HG03342 (cell line): ENCODE measurements at regions not wholly inside any gene's neighbourhood (a gene's known extent, or its start where the extent isn't known, plus 50 kb on each side); places are given as distances from the start of the nearest gene placed in this dataset.

Experiments used
- ATAC-seq: cut with Tn5 transposase; IDR thresholded peaks from one replicate; pipeline ENCODE4 v1.9.1; 2021; ENCODE audit warnings: mild to moderate bottlenecking, moderate library complexity; ENCODE audit not compliant: unreplicated experiment

- no peak for ATAC-seq
Measured at GRCh38 chr12:59007620-59008019, 87.3 kb upstream of the LRIG3 start.

- ATAC-seq, result no peak
Measured at GRCh38 chr12:59005193-59005955, 85.1 kb upstream of the LRIG3 start.

GRCh38 chr12:59004456-59004855 is 84.2 kb upstream of the LRIG3 start:
- no peak for ATAC-seq

GRCh38 chr12:58995666-58996363 is 75.5 kb upstream of the LRIG3 start:
- ATAC-seq, result no peak

- ATAC-seq, result no peak
Measured at GRCh38 chr12:58988643-58989344, 68.5 kb upstream of the LRIG3 start.

- ATAC-seq, result no peak
Measured at GRCh38 chr12:58981961-58982360, 61.7 kb upstream of the LRIG3 start.

- ATAC-seq, result no peak
Measured at GRCh38 chr12:58980768-58981167, 60.5 kb upstream of the LRIG3 start.

GRCh38 chr12:58978717-58979116 is 58.4 kb upstream of the LRIG3 start:
- ATAC-seq, result no peak

GRCh38 chr12:58977476-58977875 is 57.2 kb upstream of the LRIG3 start:
- no peak for ATAC-seq

GRCh38 chr12:58976146-58976545 is 55.8 kb upstream of the LRIG3 start:
- ATAC-seq, result no peak
